HCT116 (cell line): ENCODE measurements at regions not wholly inside any gene's neighbourhood (a gene's known extent, or its start where the extent isn't known, plus 50 kb on each side); places are given as distances from the start of the nearest gene placed in this dataset.

Source experiments
- ATAC-seq: fragments of 200-7000 bp; cut with Tn5 transposase; 2 replicates; pipeline ENCODE4 v1.9.1; 2020; ENCODE audit warnings: mild to moderate bottlenecking, moderate library complexity
- BruUV-seq: library from RNA; stranded (reverse); fragments of 400-500 nt; replicated peaks from 2 replicates; lab custom pipeline; 2021; lab: Mats Ljungman, UMichigan
- CTCF ChIA-PET: fragments of 300-600 bp; sonication (Branson Sonifier 250); formaldehyde crosslinking; loops from one replicate; lab custom pipeline; 2021; ENCODE audit warnings: antibody characterized with exemption; lab: Charles Lee
- POLR2A ChIA-PET: fragments of 300-600, 350-600 bp; sonication (Branson Sonifier 250); formaldehyde crosslinking; loops from one replicate; lab custom pipeline; 2021; ENCODE audit warnings: antibody characterized with exemption; lab: Charles Lee
- RAD21 ChIA-PET, 2 experiments: fragments of 300-600 bp; sonication (Branson Sonifier 250); formaldehyde crosslinking; loops; one replicate each; lab custom pipeline; 2023; ENCODE audit warnings: low total read pairs in 2 of 2; ENCODE audit not compliant: uncharacterized antibody in 2 of 2, unreplicated experiment in 2 of 2, low non-redundant PET in 1 of 2; lab: Charles Lee
- DNase-seq: peaks from one replicate; pipeline ENCODE4 v3.0.0-alpha.2; 2010; ENCODE audit warnings: low read depth, low spot score
- H2AFZ ChIP-seq: fragments of 200-600 bp; shearing (Covaris generic), sonication (generic); 2 replicates; pipeline ENCODE4 v1.6.1; 2017; ENCODE audit warnings: low read depth, mixed run types, mixed read lengths, antibody characterized with exemption, low read length; ENCODE audit not compliant: poor library complexity, severe bottlenecking
- H3K27ac ChIP-seq: 2 replicates; pipeline ENCODE4 v1.5.1; 2012; ENCODE audit warnings: low read depth, low read length
- H3K27me3 ChIP-seq: fragments of 200-600 bp; sonication (generic); 2 replicates; pipeline ENCODE4 v1.6.1; 2016; ENCODE audit warnings: mixed run types, low read length, mixed read lengths; ENCODE audit not compliant: insufficient read depth
- H3K36me3 ChIP-seq, 2 experiments: fragments of 200-500 bp in 1 of 2; fragments of 200-600 bp in 1 of 2; sonication (Bioruptor generic) in 1 of 2; sonication (generic) in 1 of 2; 2 replicates each; pipeline versions ENCODE4 v1.5.1 to v1.6.1; 2014 to 2016; ENCODE audit warnings: low read length in 2 of 2, inconsistent platforms in 1 of 2, mixed read lengths in 1 of 2, mixed run types in 1 of 2; ENCODE audit not compliant: insufficient read depth in 2 of 2, control insufficient read depth in 1 of 2
- H3K4me1 ChIP-seq, 2 experiments: fragments of 200-600 bp in 1 of 2; sonication (generic) in 1 of 2; 2 replicates each; pipeline versions ENCODE4 v1.5.1 to v1.6.1; 2012 to 2017; ENCODE audit warnings: low read length in 2 of 2, inconsistent platforms in 1 of 2, mild to moderate bottlenecking in 1 of 2, mixed read lengths in 1 of 2, mixed run types in 1 of 2, moderate library complexity in 1 of 2; ENCODE audit not compliant: insufficient read depth in 2 of 2, control insufficient read depth in 1 of 2
- H3K4me2 ChIP-seq: fragments of 200-600 bp; sonication (generic); 2 replicates; pipeline ENCODE4 v1.6.1; 2017; ENCODE audit warnings: mixed run types, low read length, mixed read lengths
- H3K4me3 ChIP-seq, 2 experiments: fragments of 200-600 bp in 1 of 2; sonication (generic) in 1 of 2; replicated peaks in 1 of 2; 2 replicates each; pipeline ENCODE4 v1.5.1; 2011 to 2016; ENCODE audit warnings: low read length in 2 of 2, control low read depth in 1 of 2, low read depth in 1 of 2, mild to moderate bottlenecking in 1 of 2, mixed read lengths in 1 of 2, mixed run types in 1 of 2
- H3K79me2 ChIP-seq: fragments of 200-600 bp; sonication (generic); 2 replicates; pipeline ENCODE4 v1.6.1; 2017; ENCODE audit warnings: mild to moderate bottlenecking, mixed run types, low read length, moderate library complexity, mixed read lengths; ENCODE audit not compliant: insufficient read depth
- H3K9ac ChIP-seq: fragments of 200-600 bp; sonication (generic); 2 replicates; pipeline ENCODE4 v1.6.1; 2016; ENCODE audit warnings: low read length, mixed read lengths
- H3K9me2 ChIP-seq: fragments of 200-600 bp; sonication (generic), shearing (Covaris generic); 2 replicates; pipeline ENCODE4 v1.6.1; 2017; ENCODE audit warnings: mixed run types, mild to moderate bottlenecking, moderate library complexity; ENCODE audit not compliant: insufficient read depth
- H3K9me3 ChIP-seq, 2 experiments: fragments of 200-500 bp in 1 of 2; fragments of 200-600 bp in 1 of 2; sonication (Bioruptor generic) in 1 of 2; sonication (generic) in 1 of 2; 2 replicates each; pipeline ENCODE4 v1.6.1; 2014 to 2017; ENCODE audit warnings: low read length in 2 of 2, mixed read lengths in 2 of 2, inconsistent platforms in 1 of 2, low read depth in 1 of 2, mild to moderate bottlenecking in 1 of 2, mixed run types in 1 of 2, moderate library complexity in 1 of 2; ENCODE audit not compliant: control insufficient read depth in 1 of 2, insufficient read depth in 1 of 2
- H4K20me1 ChIP-seq: fragments of 200-600 bp; sonication (generic), shearing (Covaris generic); 2 replicates; pipeline ENCODE4 v1.6.1; 2017; ENCODE audit warnings: mixed run types, mild to moderate bottlenecking, moderate library complexity; ENCODE audit not compliant: insufficient read depth
- CBX3 ChIP-seq: IDR thresholded peaks from 2 replicates; pipeline ENCODE4 v1.6.1; 2012; ENCODE audit warnings: low read depth
- EZH2phosphoT487 ChIP-seq: fragments of 200-600 bp; IDR thresholded peaks from 2 replicates; pipeline ENCODE4 v1.6.1; 2018; ENCODE audit warnings: antibody characterized with exemption, borderline replicate concordance
- JUND ChIP-seq: IDR thresholded peaks from 2 replicates; pipeline ENCODE4 v1.6.1; 2012
- SP1 ChIP-seq: IDR thresholded peaks from 2 replicates; pipeline ENCODE4 v1.6.1; 2012; ENCODE audit warnings: low read depth
- intact Hi-C: fragments of 100-400 bp; cut with micrococcal nuclease; formaldehyde crosslinking; loops from 2 replicates; pipeline ENCODE4 v1.10.0; 2022
- TF ChIP-seq, protein P1 (sequence below): IDR thresholded peaks from 2 replicates; pipeline ENCODE4 v1.6.1; 2012
- TF ChIP-seq, protein P2 (sequence below), 3 experiments: fragments of 200-600 bp in 1 of 3; sonication (generic) in 1 of 3; IDR thresholded peaks in 2 of 3; conservative IDR thresholded peaks in 1 of 3; 2 replicates each; pipeline ENCODE4 v1.5.1; 2012 to 2017; ENCODE audit warnings: low read depth in 2 of 3, low read length in 2 of 3, antibody characterized with exemption in 1 of 3, borderline replicate concordance in 1 of 3, control low read depth in 1 of 3, mild to moderate bottlenecking in 1 of 3, mixed read lengths in 1 of 3, mixed run types in 1 of 3, moderate library complexity in 1 of 3; ENCODE audit not compliant: insufficient read depth in 1 of 3

- RAD21 ChIA-PET = no interaction called here
- H4K20me1 ChIP-seq = no peaks in the 10 kb centered on the region
- no peak for DNase-seq
- CTCF ChIA-PET = no interaction called here
- H3K4me3 ChIP-seq = no peak overlapping the region
- no peaks in the 10 kb centered on the region for H3K9me3 ChIP-seq
- H3K27me3 ChIP-seq = peaks cover 27% of the 10 kb centered on the region; the same call in 1 of the 2 replicates
- no TSS peak for BruUV-seq
- TF ChIP-seq EZH2phosphoT487 (no peak), CBX3 (no peak), JUND (no peak), SP1 (no peak)
- TF ChIP-seq, protein P1, sequence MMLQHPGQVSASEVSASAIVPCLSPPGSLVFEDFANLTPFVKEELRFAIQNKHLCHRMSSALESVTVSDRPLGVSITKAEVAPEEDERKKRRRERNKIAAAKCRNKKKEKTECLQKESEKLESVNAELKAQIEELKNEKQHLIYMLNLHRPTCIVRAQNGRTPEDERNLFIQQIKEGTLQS = no peak
- TF ChIP-seq, protein P2, sequence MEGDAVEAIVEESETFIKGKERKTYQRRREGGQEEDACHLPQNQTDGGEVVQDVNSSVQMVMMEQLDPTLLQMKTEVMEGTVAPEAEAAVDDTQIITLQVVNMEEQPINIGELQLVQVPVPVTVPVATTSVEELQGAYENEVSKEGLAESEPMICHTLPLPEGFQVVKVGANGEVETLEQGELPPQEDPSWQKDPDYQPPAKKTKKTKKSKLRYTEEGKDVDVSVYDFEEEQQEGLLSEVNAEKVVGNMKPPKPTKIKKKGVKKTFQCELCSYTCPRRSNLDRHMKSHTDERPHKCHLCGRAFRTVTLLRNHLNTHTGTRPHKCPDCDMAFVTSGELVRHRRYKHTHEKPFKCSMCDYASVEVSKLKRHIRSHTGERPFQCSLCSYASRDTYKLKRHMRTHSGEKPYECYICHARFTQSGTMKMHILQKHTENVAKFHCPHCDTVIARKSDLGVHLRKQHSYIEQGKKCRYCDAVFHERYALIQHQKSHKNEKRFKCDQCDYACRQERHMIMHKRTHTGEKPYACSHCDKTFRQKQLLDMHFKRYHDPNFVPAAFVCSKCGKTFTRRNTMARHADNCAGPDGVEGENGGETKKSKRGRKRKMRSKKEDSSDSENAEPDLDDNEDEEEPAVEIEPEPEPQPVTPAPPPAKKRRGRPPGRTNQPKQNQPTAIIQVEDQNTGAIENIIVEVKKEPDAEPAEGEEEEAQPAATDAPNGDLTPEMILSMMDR (IDR thresholded peaks at IDR 0.05 in 2 of 3, conservative IDR thresholded peaks at IDR 0.05 in 1 of 3; ENCODE audit: borderline replicate concordance in 1 of 3, insufficient read depth in 1 of 3, low read depth in 2 of 3, low read length in 2 of 3) = no peak
- POLR2A ChIA-PET = no interaction called here
- ATAC-seq = no peak
- no peak overlapping the region for H3K27ac ChIP-seq
- H3K9ac ChIP-seq = no peak overlapping the region
- H2AFZ ChIP-seq = no peak overlapping the region
- H3K79me2 ChIP-seq = no peaks in the 10 kb centered on the region
- H3K36me3 ChIP-seq = no peaks in the 10 kb centered on the region
- peaks cover 7 to 13% of the 10 kb centered on the region in 2 experiments for H3K4me1 ChIP-seq
- intact Hi-C loops = no loop called here
- no peaks in the 10 kb centered on the region for H3K9me2 ChIP-seq
- H3K4me2 ChIP-seq = no peak overlapping the region
Measured at GRCh38 chr11:116558504-116559211, 214.1 kb downstream of the BUD13 start.

- CTCF ChIA-PET = no interaction called here
- RAD21 ChIA-PET = no interaction called here
- POLR2A ChIA-PET = no interaction called here
Measured at GRCh38 chr11:116557282-116557681, 215.5 kb downstream of the BUD13 start.

More at GRCh38 chr11:116557282-116557681, 215.5 kb downstream of the BUD13 start:
- TF ChIP-seq, protein P2 (IDR thresholded peaks at IDR 0.05 in 2 of 3, conservative IDR thresholded peaks at IDR 0.05 in 1 of 3; ENCODE audit: borderline replicate concordance in 1 of 3, insufficient read depth in 1 of 3, low read depth in 2 of 3, low read length in 2 of 3) = no peak
- Histone ChIP-seq H3K27ac (no peak overlapping the region), H3K4me3 (no peak overlapping the region), H3K4me1 (no peaks in the 10 kb centered on the region), H3K36me3 (no peaks in the 10 kb centered on the region), H3K79me2 (no peaks in the 10 kb centered on the region), H2AFZ (no peak overlapping the region), H3K27me3 (peaks cover 27% of the 10 kb centered on the region; the same call in 1 of the 2 replicates), H3K4me2 (no peak overlapping the region), H3K9me2 (no peaks in the 10 kb centered on the region), H3K9ac (no peak overlapping the region), H4K20me1 (no peaks in the 10 kb centered on the region), H3K9me3 (no peaks in the 10 kb centered on the region)
- ATAC-seq = no peak
- DNase-seq = no peak
- no TSS peak for BruUV-seq
- intact Hi-C loops = no loop called here
